Right atrium auricular region (tissue), 2 donors: ENCODE measurements at regions not wholly inside any gene's neighbourhood (a gene's known extent, or its start where the extent isn't known, plus 50 kb on each side); places are given as distances from the start of the nearest gene placed in this dataset.

Source experiments
- DNase-seq: peaks from one replicate; pipeline ENCODE4 v3.0.0-alpha.2; 2019; ENCODE audit warnings: low spot score
- H3K27ac ChIP-seq, 2 donors: fragments of 200-600 bp; sonication (generic); 1 replicate in 1 of 2; 2 replicates in 1 of 2; pipeline ENCODE4 v1.5.1; 2016 to 2019
- H3K27me3 ChIP-seq, 2 donors: fragments of 200-600 bp; sonication (generic); one replicate each; pipeline versions ENCODE4 v1.5.1 to v1.6.0; 2017 to 2019
- H3K36me3 ChIP-seq: fragments of 200-600 bp; sonication (generic); one replicate; pipeline ENCODE4 v1.5.1; 2016
- H3K4me1 ChIP-seq, 2 donors: fragments of 200-600 bp; sonication (generic); one replicate each; pipeline versions ENCODE4 v1.5.1 to v1.6.0; 2017 to 2019
- H3K4me3 ChIP-seq, 2 donors: fragments of 200-600 bp; sonication (generic); 1 replicate in 1 of 2; 2 replicates in 1 of 2; pipeline ENCODE4 v1.5.1; 2017 to 2019; ENCODE audit warnings: mild to moderate bottlenecking in 1 of 2, moderate library complexity in 1 of 2
- H3K9me3 ChIP-seq, 2 donors: fragments of 200-600 bp; sonication (generic); one replicate each; pipeline ENCODE4 v1.5.1; 2019
- TF ChIP-seq, protein P1 (sequence below), 2 donors: fragments of 200-600 bp; sonication (generic); IDR thresholded peaks; one replicate each; pipeline ENCODE4 v1.5.1; 2019; ENCODE audit warnings: antibody characterized with exemption in 2 of 2

DNA sequence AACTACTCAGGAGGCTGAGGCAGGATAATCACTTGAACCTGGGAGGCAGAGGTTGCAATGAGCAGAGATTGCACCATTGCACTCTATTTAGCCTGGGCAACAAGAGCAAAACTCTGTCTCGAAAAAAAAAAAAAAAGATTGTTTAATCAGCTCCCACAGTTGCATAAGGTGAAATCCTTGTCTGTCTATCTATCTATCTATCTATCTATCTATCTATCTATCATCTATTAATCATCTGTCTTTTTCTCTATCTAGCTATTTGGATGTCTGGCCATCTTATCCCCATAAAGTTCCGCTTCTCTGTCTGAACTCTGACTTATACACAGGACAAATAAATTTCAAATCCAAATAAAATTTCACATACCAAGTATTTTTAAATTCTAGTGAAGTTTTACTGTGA is 223.2 kb upstream of the PGRMC2 start:
- Histone ChIP-seq H3K36me3 (no peaks in the 10 kb centered on the region), H3K4me3 (no peak overlapping the region), H3K27ac (no peak overlapping the region), H3K9me3 (no peaks in the 10 kb centered on the region), H3K27me3 (no peaks in the 10 kb centered on the region), H3K4me1 (no peaks in the 10 kb centered on the region)
- TF ChIP-seq, protein P1, sequence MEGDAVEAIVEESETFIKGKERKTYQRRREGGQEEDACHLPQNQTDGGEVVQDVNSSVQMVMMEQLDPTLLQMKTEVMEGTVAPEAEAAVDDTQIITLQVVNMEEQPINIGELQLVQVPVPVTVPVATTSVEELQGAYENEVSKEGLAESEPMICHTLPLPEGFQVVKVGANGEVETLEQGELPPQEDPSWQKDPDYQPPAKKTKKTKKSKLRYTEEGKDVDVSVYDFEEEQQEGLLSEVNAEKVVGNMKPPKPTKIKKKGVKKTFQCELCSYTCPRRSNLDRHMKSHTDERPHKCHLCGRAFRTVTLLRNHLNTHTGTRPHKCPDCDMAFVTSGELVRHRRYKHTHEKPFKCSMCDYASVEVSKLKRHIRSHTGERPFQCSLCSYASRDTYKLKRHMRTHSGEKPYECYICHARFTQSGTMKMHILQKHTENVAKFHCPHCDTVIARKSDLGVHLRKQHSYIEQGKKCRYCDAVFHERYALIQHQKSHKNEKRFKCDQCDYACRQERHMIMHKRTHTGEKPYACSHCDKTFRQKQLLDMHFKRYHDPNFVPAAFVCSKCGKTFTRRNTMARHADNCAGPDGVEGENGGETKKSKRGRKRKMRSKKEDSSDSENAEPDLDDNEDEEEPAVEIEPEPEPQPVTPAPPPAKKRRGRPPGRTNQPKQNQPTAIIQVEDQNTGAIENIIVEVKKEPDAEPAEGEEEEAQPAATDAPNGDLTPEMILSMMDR (IDR thresholded peaks at IDR 0.05), result no peak
- DNase-seq, result no peak

- H3K9me3 ChIP-seq, result peaks cover 0 to 18% of the 10 kb centered on the region in 2 donors
- no peak overlapping the region for H3K27ac ChIP-seq
- TF ChIP-seq, protein P1 (IDR thresholded peaks at IDR 0.05), result no peak
- H3K27me3 ChIP-seq, result no peaks in the 10 kb centered on the region
- no peaks in the 10 kb centered on the region for H3K4me1 ChIP-seq
- no peaks in the 10 kb centered on the region for H3K36me3 ChIP-seq
- DNase-seq, result no peak
- no peak overlapping the region for H3K4me3 ChIP-seq
Measured at GRCh38 chr4:128502818-128503527, 215.4 kb upstream of the PGRMC2 start.

DNA sequence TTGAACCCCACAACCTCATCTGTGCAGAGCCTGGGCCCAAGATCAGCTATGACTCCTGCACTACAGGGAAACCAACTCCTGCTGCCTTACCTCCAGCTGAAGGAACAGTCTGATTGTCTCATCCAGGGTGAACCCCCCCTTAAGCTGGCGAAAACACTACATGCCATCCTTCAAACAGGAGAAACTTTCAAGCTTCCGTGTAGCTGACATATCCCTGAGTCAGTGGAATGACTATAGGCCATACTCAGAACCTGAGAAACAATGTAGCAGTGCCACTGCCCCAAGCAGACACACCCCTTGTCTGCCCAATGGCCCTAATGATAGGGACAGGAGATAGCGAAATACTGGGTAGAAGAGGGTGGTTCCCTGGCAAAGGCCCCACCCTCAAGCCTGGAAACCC is 213.6 kb upstream of the PGRMC2 start:
- H3K27ac ChIP-seq, result no peak overlapping the region
- TF ChIP-seq, protein P1 (IDR thresholded peaks at IDR 0.05), result no peak
- H3K36me3 ChIP-seq, result no peaks in the 10 kb centered on the region
- H3K4me1 ChIP-seq, result no peaks in the 10 kb centered on the region
- peaks cover 0 to 18% of the 10 kb centered on the region in 2 donors for H3K9me3 ChIP-seq
- no peaks in the 10 kb centered on the region for H3K27me3 ChIP-seq
- H3K4me3 ChIP-seq, result no peak overlapping the region
- DNase-seq, result no peak

GRCh38 chr4:128488055-128488705 is 200.6 kb upstream of the PGRMC2 start:
- Histone ChIP-seq H3K27ac (no peak overlapping the region), H3K4me1 (no peaks in the 10 kb centered on the region), H3K9me3 (no peaks in the 10 kb centered on the region), H3K36me3 (no peaks in the 10 kb centered on the region), H3K4me3 (no peak overlapping the region), H3K27me3 (no peaks in the 10 kb centered on the region)
- no peak for DNase-seq
- TF ChIP-seq, protein P1 (IDR thresholded peaks at IDR 0.05), result no peak

DNA sequence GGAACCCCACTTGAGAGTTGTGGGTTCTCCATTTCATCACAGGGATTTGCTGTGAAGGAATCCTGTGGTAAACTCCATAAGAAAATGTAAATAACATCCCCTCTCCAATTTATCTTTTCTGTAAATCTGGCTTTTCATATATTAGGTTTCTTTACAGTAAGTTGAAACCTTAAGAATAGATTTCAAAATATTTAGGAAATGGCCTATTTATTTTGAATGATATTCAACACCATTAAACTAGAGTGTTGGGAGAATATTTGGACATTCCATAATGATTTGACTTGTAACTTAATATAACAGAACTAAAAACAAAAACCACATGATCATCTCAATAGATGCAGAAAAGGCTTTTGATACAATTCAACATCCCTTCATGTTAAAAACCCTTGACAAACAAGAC is 197.3 kb upstream of the PGRMC2 start:
- no peak overlapping the region for H3K4me3 ChIP-seq
- no peaks in the 10 kb centered on the region for H3K36me3 ChIP-seq
- no peak for DNase-seq
- no peaks in the 10 kb centered on the region for H3K27me3 ChIP-seq
- no peaks in the 10 kb centered on the region for H3K9me3 ChIP-seq
- TF ChIP-seq, protein P1 (IDR thresholded peaks at IDR 0.05), result no peak
- no peaks in the 10 kb centered on the region for H3K4me1 ChIP-seq
- H3K27ac ChIP-seq, result no peak overlapping the region
